ENCODE measurements at regions not wholly inside any gene's neighbourhood (a gene's known extent, or its start where the extent isn't known, plus 50 kb on each side); places are given as distances from the start of the nearest gene placed in this dataset.
"Not testable (repeated sequence)": the region's sequence is repeated elsewhere in the genome, so short reads cannot be mapped to it uniquely, and the experiment has no call there.

GRCh38 chr7:89695241-89695640 is 459.0 kb upstream of the STEAP1 start:
- Histone ChIP-seq H3K9me3 (no peaks in the 10 kb centered on the region), H3K36me3 (no peaks in the 10 kb centered on the region), H3K4me3 (no peak overlapping the region), H3K4me1 (no peaks in the 10 kb centered on the region), H3K27ac (no peak overlapping the region), H3K27me3 (no peaks in the 10 kb centered on the region)
- DNase-seq (ENCODE audit: low spot score in 2 of 2) = no peak
- TF ChIP-seq, protein P1, sequence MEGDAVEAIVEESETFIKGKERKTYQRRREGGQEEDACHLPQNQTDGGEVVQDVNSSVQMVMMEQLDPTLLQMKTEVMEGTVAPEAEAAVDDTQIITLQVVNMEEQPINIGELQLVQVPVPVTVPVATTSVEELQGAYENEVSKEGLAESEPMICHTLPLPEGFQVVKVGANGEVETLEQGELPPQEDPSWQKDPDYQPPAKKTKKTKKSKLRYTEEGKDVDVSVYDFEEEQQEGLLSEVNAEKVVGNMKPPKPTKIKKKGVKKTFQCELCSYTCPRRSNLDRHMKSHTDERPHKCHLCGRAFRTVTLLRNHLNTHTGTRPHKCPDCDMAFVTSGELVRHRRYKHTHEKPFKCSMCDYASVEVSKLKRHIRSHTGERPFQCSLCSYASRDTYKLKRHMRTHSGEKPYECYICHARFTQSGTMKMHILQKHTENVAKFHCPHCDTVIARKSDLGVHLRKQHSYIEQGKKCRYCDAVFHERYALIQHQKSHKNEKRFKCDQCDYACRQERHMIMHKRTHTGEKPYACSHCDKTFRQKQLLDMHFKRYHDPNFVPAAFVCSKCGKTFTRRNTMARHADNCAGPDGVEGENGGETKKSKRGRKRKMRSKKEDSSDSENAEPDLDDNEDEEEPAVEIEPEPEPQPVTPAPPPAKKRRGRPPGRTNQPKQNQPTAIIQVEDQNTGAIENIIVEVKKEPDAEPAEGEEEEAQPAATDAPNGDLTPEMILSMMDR (IDR thresholded peaks at IDR 0.05) = no peak
- intact Hi-C loops (cut with DNase I) = no loop called here

GRCh38 chr7:89714131-89714530 is 440.1 kb upstream of the STEAP1 start:
- Histone ChIP-seq H3K27ac (no peak overlapping the region), H3K9me3 (no peaks in the 10 kb centered on the region), H3K4me1 (no peaks in the 10 kb centered on the region), H3K4me3 (no peak overlapping the region), H3K36me3 (no peaks in the 10 kb centered on the region), H3K27me3 (no peaks in the 10 kb centered on the region)
- TF ChIP-seq, protein P1 (IDR thresholded peaks at IDR 0.05) = no peak
- DNase-seq (ENCODE audit: low spot score in 2 of 2) = no peak
- intact Hi-C loops (cut with DNase I) = no loop called here

- H3K27ac ChIP-seq; H3K27me3 ChIP-seq; DNase-seq (ENCODE audit: low spot score in 2 of 2); H3K4me3 ChIP-seq; H3K36me3 ChIP-seq; H3K4me1 ChIP-seq; H3K9me3 ChIP-seq; intact Hi-C loops (cut with DNase I): not testable (repeated sequence)
Measured at GRCh38 chr7:89718941-89719340, 435.3 kb upstream of the STEAP1 start.

GRCh38 chr7:89728481-89728880 is 425.8 kb upstream of the STEAP1 start:
- TF ChIP-seq, protein P1 (IDR thresholded peaks at IDR 0.05) = no peak
- H3K27me3 ChIP-seq = no peaks in the 10 kb centered on the region
- no peaks in the 10 kb centered on the region for H3K36me3 ChIP-seq
- no peak overlapping the region for H3K4me3 ChIP-seq
- H3K4me1 ChIP-seq = no peaks in the 10 kb centered on the region
- no peaks in the 10 kb centered on the region for H3K9me3 ChIP-seq
- DNase-seq (ENCODE audit: low spot score in 2 of 2) = no peak
- intact Hi-C loops (cut with DNase I) = no loop called here
- H3K27ac ChIP-seq = no peak overlapping the region

- Histone ChIP-seq H3K4me1 (no peaks in the 10 kb centered on the region), H3K27me3 (no peaks in the 10 kb centered on the region), H3K36me3 (no peaks in the 10 kb centered on the region), H3K4me3 (no peak overlapping the region), H3K9me3 (no peaks in the 10 kb centered on the region), H3K27ac (no peak overlapping the region)
- intact Hi-C loops (cut with DNase I) = no loop called here
- TF ChIP-seq, protein P1 (IDR thresholded peaks at IDR 0.05) = no peak
- DNase-seq (ENCODE audit: low spot score in 2 of 2) = no peak
Measured at GRCh38 chr7:89731751-89732445, 422.4 kb upstream of the STEAP1 start.

GRCh38 chr7:89738549-89738948 is 415.7 kb upstream of the STEAP1 start:
- TF ChIP-seq, protein P1 (IDR thresholded peaks at IDR 0.05) = no peak
- Histone ChIP-seq H3K4me1 (no peaks in the 10 kb centered on the region), H3K4me3 (no peak overlapping the region), H3K9me3 (no peaks in the 10 kb centered on the region), H3K27me3 (no peaks in the 10 kb centered on the region), H3K36me3 (no peaks in the 10 kb centered on the region), H3K27ac (no peak overlapping the region)
- intact Hi-C loops (cut with DNase I) = no loop called here
- DNase-seq (ENCODE audit: low spot score in 2 of 2) = no peak

Measured in ascending aorta (tissue), 2 donors.